ES-I3 (cell line): ENCODE measurements at regions not wholly inside any gene's neighbourhood (a gene's known extent, or its start where the extent isn't known, plus 50 kb on each side); places are given as distances from the start of the nearest gene placed in this dataset.

ENCODE experiments used
- H3K36me3 ChIP-seq: 2 replicates; pipeline ENCODE4 v1.6.1; 2013; ENCODE audit warnings: mild to moderate bottlenecking, low read length, control low read depth, moderate library complexity; ENCODE audit not compliant: insufficient read depth
- H3K4me1 ChIP-seq: 2 replicates; pipeline ENCODE4 v1.6.1; 2013; ENCODE audit warnings: mild to moderate bottlenecking, control low read depth, low read length; ENCODE audit not compliant: insufficient read depth
- H3K9ac ChIP-seq: 2 replicates; pipeline ENCODE4 v1.6.1; 2013; ENCODE audit warnings: low read depth, mild to moderate bottlenecking, low read length, moderate library complexity
- H3K9me3 ChIP-seq: 2 replicates; pipeline ENCODE4 v1.6.1; 2013; ENCODE audit warnings: mild to moderate bottlenecking, low read length, moderate library complexity; ENCODE audit not compliant: control insufficient read depth, insufficient read depth

- Histone ChIP-seq H3K9me3 (no peaks in the 10 kb centered on the region), H3K36me3 (no peaks in the 10 kb centered on the region), H3K9ac (no peak overlapping the region), H3K4me1 (no peaks in the 10 kb centered on the region)
Observed at GRCh38 chr12:41777064-41777790, 367.4 kb downstream of the GXYLT1 start.

GRCh38 chr12:41772478-41772877, 372.2 kb downstream of the GXYLT1 start:
- H3K4me1 ChIP-seq, result no peaks in the 10 kb centered on the region
- H3K9me3 ChIP-seq, result no peaks in the 10 kb centered on the region
- no peaks in the 10 kb centered on the region for H3K36me3 ChIP-seq
- no peak overlapping the region for H3K9ac ChIP-seq

- Histone ChIP-seq H3K4me1 (no peaks in the 10 kb centered on the region), H3K36me3 (no peaks in the 10 kb centered on the region), H3K9me3 (no peaks in the 10 kb centered on the region; the same call in 1 of the 2 replicates), H3K9ac (no peak overlapping the region)
Observed at GRCh38 chr12:41769810-41770209, 374.9 kb downstream of the GXYLT1 start.

GRCh38 chr12:41768456-41768855, 376.2 kb downstream of the GXYLT1 start:
- H3K9ac ChIP-seq, result no peak overlapping the region
- no peaks in the 10 kb centered on the region for H3K36me3 ChIP-seq
- no peaks in the 10 kb centered on the region for H3K4me1 ChIP-seq

GRCh38 chr12:41762691-41763090, 382.0 kb downstream of the GXYLT1 start:
- H3K36me3 ChIP-seq, result no peaks in the 10 kb centered on the region

More at GRCh38 chr12:41768456-41768855, 376.2 kb downstream of the GXYLT1 start:
- H3K9me3 ChIP-seq, result no peaks in the 10 kb centered on the region; the same call in 1 of the 2 replicates

GRCh38 chr12:41745593-41745992, 399.1 kb downstream of the GXYLT1 start:
- H3K9ac ChIP-seq, result no peak overlapping the region
- H3K4me1 ChIP-seq, result no peaks in the 10 kb centered on the region
- H3K9me3 ChIP-seq, result no peaks in the 10 kb centered on the region
- H3K36me3 ChIP-seq, result no peaks in the 10 kb centered on the region

More at GRCh38 chr12:41762691-41763090, 382.0 kb downstream of the GXYLT1 start:
- Histone ChIP-seq H3K4me1 (0 out of 2 replicates have a peak, but pooled peaks cover 3% of the 10 kb centered on the region), H3K9ac (no peak overlapping the region), H3K9me3 (no peaks in the 10 kb centered on the region; the same call in none of the 2 replicates)

- Histone ChIP-seq H3K4me1 (no peaks in the 10 kb centered on the region), H3K9me3 (no peaks in the 10 kb centered on the region), H3K36me3 (no peaks in the 10 kb centered on the region), H3K9ac (no peak overlapping the region)
Observed at GRCh38 chr12:41743835-41744234, 400.8 kb downstream of the GXYLT1 start.

GRCh38 chr12:41739066-41739465, 405.6 kb downstream of the GXYLT1 start:
- Histone ChIP-seq H3K9ac (no peak overlapping the region), H3K4me1 (no peaks in the 10 kb centered on the region), H3K36me3 (no peaks in the 10 kb centered on the region), H3K9me3 (no peaks in the 10 kb centered on the region)

- H3K9me3 ChIP-seq, result no peaks in the 10 kb centered on the region
- H3K4me1 ChIP-seq, result no peaks in the 10 kb centered on the region
- H3K9ac ChIP-seq, result no peak overlapping the region
- no peaks in the 10 kb centered on the region for H3K36me3 ChIP-seq
Observed at GRCh38 chr12:41737423-41737822, 407.3 kb downstream of the GXYLT1 start.

GRCh38 chr12:41736436-41736835, 408.2 kb downstream of the GXYLT1 start:
- no peaks in the 10 kb centered on the region for H3K4me1 ChIP-seq
- H3K9ac ChIP-seq, result no peak overlapping the region
- no peaks in the 10 kb centered on the region for H3K36me3 ChIP-seq
- no peaks in the 10 kb centered on the region for H3K9me3 ChIP-seq

GRCh38 chr12:41731691-41732090, 413.0 kb downstream of the GXYLT1 start:
- H3K9ac ChIP-seq, result no peak overlapping the region
- no peaks in the 10 kb centered on the region for H3K9me3 ChIP-seq
- H3K36me3 ChIP-seq, result no peaks in the 10 kb centered on the region
- no peaks in the 10 kb centered on the region for H3K4me1 ChIP-seq

GRCh38 chr12:41731061-41731460, 413.6 kb downstream of the GXYLT1 start:
- Histone ChIP-seq H3K36me3 (no peaks in the 10 kb centered on the region), H3K4me1 (no peaks in the 10 kb centered on the region), H3K9ac (no peak overlapping the region), H3K9me3 (no peaks in the 10 kb centered on the region)

GRCh38 chr12:41724216-41724615, 420.5 kb downstream of the GXYLT1 start:
- Histone ChIP-seq H3K9me3 (no peaks in the 10 kb centered on the region), H3K36me3 (no peaks in the 10 kb centered on the region), H3K4me1 (no peaks in the 10 kb centered on the region), H3K9ac (no peak overlapping the region)

- Histone ChIP-seq H3K4me1 (no peaks in the 10 kb centered on the region), H3K9me3 (no peaks in the 10 kb centered on the region), H3K9ac (no peak overlapping the region), H3K36me3 (no peaks in the 10 kb centered on the region)
Observed at GRCh38 chr12:41719214-41719613, 425.5 kb downstream of the GXYLT1 start.

- Histone ChIP-seq H3K4me1 (no peaks in the 10 kb centered on the region), H3K36me3 (no peaks in the 10 kb centered on the region), H3K9me3 (no peaks in the 10 kb centered on the region), H3K9ac (no peak overlapping the region)
Observed at GRCh38 chr12:41715256-41715655, 429.4 kb downstream of the GXYLT1 start.
